SK-N-MC (cell line): ENCODE measurements at regions not wholly inside any gene's neighbourhood (a gene's known extent, or its start where the extent isn't known, plus 50 kb on each side); places are given as distances from the start of the nearest gene placed in this dataset.

Source experiments
- DNase-seq: peaks from one replicate; pipeline ENCODE4 v3.0.0-alpha.2; 2011; ENCODE audit warnings: low read depth, low spot score
- H3K27ac ChIP-seq: fragments of 200-600 bp; sonication (generic); 2 replicates; pipeline ENCODE4 v1.5.1; 2016; ENCODE audit warnings: mixed run types
- H3K36me3 ChIP-seq: fragments of 200-600 bp; sonication (generic); 2 replicates; pipeline ENCODE4 v1.6.1; 2017; ENCODE audit warnings: antibody characterized with exemption, low read length, mixed read lengths; ENCODE audit not compliant: insufficient read depth
- H3K4me3 ChIP-seq: fragments of 200-600 bp; sonication (generic); 2 replicates; pipeline ENCODE4 v1.5.1; 2016
- H3K9ac ChIP-seq: fragments of 200-600 bp; sonication (generic); 2 replicates; pipeline ENCODE4 v1.8.0; 2017; ENCODE audit warnings: mixed run types, mixed read lengths; ENCODE audit not compliant: insufficient read length
- H3K9me3 ChIP-seq: fragments of 200-600 bp; sonication (generic); 2 replicates; pipeline ENCODE4 v1.6.1; 2017; ENCODE audit warnings: low read depth, mild to moderate bottlenecking, antibody characterized with exemption, low read length, moderate library complexity, mixed read lengths
- EZH2 ChIP-seq: fragments of 200-600 bp; sonication (generic); IDR thresholded peaks from one replicate; pipeline ENCODE4 v1.6.1; 2017; ENCODE audit warnings: antibody characterized with exemption
- FOXP2 ChIP-seq: optimal IDR thresholded peaks from 2 replicates; pipeline ENCODE3; 2011; ENCODE audit warnings: mild to moderate bottlenecking, moderate library complexity; ENCODE audit not compliant: insufficient read depth; ENCODE audit errors: extremely low read length, control extremely low read depth
- POLR2AphosphoS5 ChIP-seq: IDR thresholded peaks from 2 replicates; pipeline ENCODE4 v1.6.1; 2012; ENCODE audit warnings: mild to moderate bottlenecking, low read depth, low read length, borderline replicate concordance

GRCh38 chr11:31932879-31933278 lies 121.8 kb upstream of the PAX6 start:
- Histone ChIP-seq H3K9ac (no peak overlapping the region), H3K36me3 (no peaks in the 10 kb centered on the region), H3K4me3 (no peak overlapping the region), H3K9me3 (no peaks in the 10 kb centered on the region), H3K27ac (no peak overlapping the region)
- DNase-seq: no peak
- no peak for TF ChIP-seq POLR2AphosphoS5
- TF ChIP-seq EZH2: no peak
- no peak for TF ChIP-seq FOXP2

- DNase-seq: no peak
- Histone ChIP-seq H3K4me3 (no peak overlapping the region), H3K36me3 (no peaks in the 10 kb centered on the region), H3K9ac (no peak overlapping the region), H3K27ac (no peak overlapping the region), H3K9me3 (no peaks in the 10 kb centered on the region)
- TF ChIP-seq EZH2: no peak
- TF ChIP-seq POLR2AphosphoS5: no peak
- no peak for TF ChIP-seq FOXP2
Observed at GRCh38 chr11:31927982-31928381, 116.9 kb upstream of the PAX6 start.

- no peak for DNase-seq
- TF ChIP-seq EZH2: no peak
- TF ChIP-seq POLR2AphosphoS5: no peak
- TF ChIP-seq FOXP2: no peak
- H3K36me3 ChIP-seq: no peaks in the 10 kb centered on the region
Observed at GRCh38 chr11:31926816-31927528, 115.8 kb upstream of the PAX6 start.

GRCh38 chr11:31926106-31926505 lies 115.0 kb upstream of the PAX6 start:
- no peak overlapping the region for H3K27ac ChIP-seq
- no peak for TF ChIP-seq EZH2
- no peak for TF ChIP-seq FOXP2
- no peak for TF ChIP-seq POLR2AphosphoS5
- no peaks in the 10 kb centered on the region for H3K36me3 ChIP-seq
- no peak for DNase-seq
- H3K9me3 ChIP-seq: no peaks in the 10 kb centered on the region
- no peak overlapping the region for H3K9ac ChIP-seq
- H3K4me3 ChIP-seq: no peak overlapping the region

More at GRCh38 chr11:31926816-31927528, 115.8 kb upstream of the PAX6 start:
- Histone ChIP-seq H3K4me3 (no peak overlapping the region), H3K9me3 (no peaks in the 10 kb centered on the region), H3K9ac (no peak overlapping the region), H3K27ac (no peak overlapping the region)

GRCh38 chr11:31922450-31922849 lies 111.3 kb upstream of the PAX6 start:
- H3K27ac ChIP-seq: no peak overlapping the region
- no peaks in the 10 kb centered on the region for H3K36me3 ChIP-seq
- TF ChIP-seq POLR2AphosphoS5: no peak
- TF ChIP-seq EZH2: no peak
- TF ChIP-seq FOXP2: no peak
- H3K9me3 ChIP-seq: no peaks in the 10 kb centered on the region
- no peak overlapping the region for H3K9ac ChIP-seq
- DNase-seq: no peak
- no peak overlapping the region for H3K4me3 ChIP-seq

GRCh38 chr11:31921081-31921480 lies 110.0 kb upstream of the PAX6 start:
- Histone ChIP-seq H3K9ac (no peak overlapping the region), H3K9me3 (no peaks in the 10 kb centered on the region), H3K27ac (no peak overlapping the region), H3K36me3 (no peaks in the 10 kb centered on the region), H3K4me3 (no peak overlapping the region)
- TF ChIP-seq EZH2: no peak
- no peak for TF ChIP-seq POLR2AphosphoS5
- no peak for TF ChIP-seq FOXP2
- DNase-seq: no peak

GRCh38 chr11:31919175-31919574 lies 108.1 kb upstream of the PAX6 start:
- TF ChIP-seq FOXP2 (no peak), POLR2AphosphoS5 (no peak), EZH2 (no peak)
- DNase-seq: no peak
- no peaks in the 10 kb centered on the region for H3K9me3 ChIP-seq
- H3K9ac ChIP-seq: no peak overlapping the region
- no peak overlapping the region for H3K27ac ChIP-seq
- H3K36me3 ChIP-seq: no peaks in the 10 kb centered on the region
- no peak overlapping the region for H3K4me3 ChIP-seq

- no peak for DNase-seq
- no peak for TF ChIP-seq FOXP2
- no peak for TF ChIP-seq EZH2
- TF ChIP-seq POLR2AphosphoS5: no peak
- no peaks in the 10 kb centered on the region for H3K9me3 ChIP-seq
- no peaks in the 10 kb centered on the region for H3K36me3 ChIP-seq
- no peak overlapping the region for H3K4me3 ChIP-seq
- no peak overlapping the region for H3K9ac ChIP-seq
- H3K27ac ChIP-seq: no peak overlapping the region
Observed at GRCh38 chr11:31915867-31916266, 104.7 kb upstream of the PAX6 start.

- Histone ChIP-seq H3K27ac (no peak overlapping the region), H3K36me3 (no peaks in the 10 kb centered on the region), H3K4me3 (no peak overlapping the region), H3K9me3 (no peaks in the 10 kb centered on the region), H3K9ac (no peak overlapping the region)
- no peak for TF ChIP-seq FOXP2
- TF ChIP-seq EZH2: no peak
- no peak for TF ChIP-seq POLR2AphosphoS5
- no peak for DNase-seq
Observed at GRCh38 chr11:31913985-31914384, 102.9 kb upstream of the PAX6 start.
